ENCODE measurements at regions not wholly inside any gene's neighbourhood (a gene's known extent, or its start where the extent isn't known, plus 50 kb on each side); places are given as distances from the start of the nearest gene placed in this dataset.

DNA sequence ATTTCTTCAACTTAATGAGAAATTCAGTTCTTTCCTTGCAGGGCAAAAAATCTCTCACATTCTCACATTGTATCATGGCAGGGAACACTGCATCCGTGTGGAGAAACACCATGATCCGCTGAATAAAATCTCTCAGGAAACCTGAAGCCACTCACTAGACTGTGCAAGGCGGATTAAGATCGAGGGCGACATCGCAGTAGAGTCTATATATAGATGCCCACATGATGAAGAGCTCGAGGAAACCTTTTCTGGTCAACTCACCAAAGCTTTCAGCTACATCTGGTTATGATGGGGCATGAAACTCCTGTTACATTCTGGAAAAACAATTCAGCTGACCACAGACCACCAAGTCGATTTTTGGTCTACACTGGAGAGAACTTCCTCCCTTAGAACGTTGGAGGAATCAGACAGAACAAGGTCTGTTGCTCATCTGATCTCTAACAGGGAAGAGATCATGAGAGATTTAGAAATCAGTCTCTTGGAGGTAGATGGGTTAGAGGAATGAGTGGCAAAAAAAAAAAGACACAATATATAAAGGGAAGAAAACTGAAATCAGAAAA is 162.9 kb upstream of the ZNF516 start:
- no peak for DNase-seq
- no peak overlapping the region for H3K27ac Mint-ChIP-seq

GRCh38 chr18:76656925-76657827 is 162.1 kb upstream of the ZNF516 start:
- no peaks in the 10 kb centered on the region for H3K9me3 ChIP-seq (ENCODE audit: low read length)
- H3K27me3 ChIP-seq (ENCODE audit: insufficient read depth, low read length, poor library complexity, severe bottlenecking) = peaks cover 9% of the 10 kb centered on the region
- H3K36me3 Mint-ChIP-seq = no peaks in the 10 kb centered on the region
- no peak overlapping the region for H3K4me3 Mint-ChIP-seq
- H3K9me3 Mint-ChIP-seq = peaks cover 0 to 2% (median 0%) of the 10 kb centered on the region in 5 donors
- no peak overlapping the region for H3K27ac ChIP-seq (ENCODE audit: low read depth, low read length)
- no peak for DNase-seq
- H3K27me3 Mint-ChIP-seq = peaks cover 29 to 64% of the 10 kb centered on the region in 2 donors
- H3K36me3 ChIP-seq (ENCODE audit: insufficient read depth, low read length) = no peaks in the 10 kb centered on the region
- H3K4me1 ChIP-seq (ENCODE audit: insufficient read depth, low read length) = peaks cover 5% of the 10 kb centered on the region
- peaks cover 15 to 21% (median 15%) of the 10 kb centered on the region in 3 donors for H3K4me1 Mint-ChIP-seq
- no peak overlapping the region for H3K4me3 ChIP-seq (ENCODE audit: low read length)
- no peak overlapping the region for H3K27ac Mint-ChIP-seq
- ChIA-PET POLR2A (no interaction called here), CTCF (interaction anchor here (1.3 kb wide), 1 partner anchor 53 kb away, joined by 3 read pairs; no protein-coding TSS in a partner anchor)

More for the DNA sequence above, 162.9 kb upstream of the ZNF516 start:
- H3K9me3 ChIP-seq (ENCODE audit: low read length) = no peaks in the 10 kb centered on the region
- POLR2A ChIA-PET = interaction anchor here (0.9 kb wide), 1 partner anchor 63 kb away, joined by 3 read pairs; no protein-coding TSS in a partner anchor
- no peak overlapping the region for H3K4me3 ChIP-seq (ENCODE audit: low read length)
- CTCF ChIA-PET = no interaction called here
- peaks cover 0 to 2% (median 0%) of the 10 kb centered on the region in 5 donors for H3K9me3 Mint-ChIP-seq
- no peaks in the 10 kb centered on the region for H3K36me3 ChIP-seq (ENCODE audit: insufficient read depth, low read length)
- peaks cover 29 to 58% of the 10 kb centered on the region in 2 donors for H3K27me3 Mint-ChIP-seq
- H3K4me3 Mint-ChIP-seq = peak overlapping the region in 1 of 7 donors; percentile 52
- H3K36me3 Mint-ChIP-seq = no peaks in the 10 kb centered on the region
- peaks cover 15 to 21% (median 15%) of the 10 kb centered on the region in 3 donors for H3K4me1 Mint-ChIP-seq
- H3K27me3 ChIP-seq (ENCODE audit: insufficient read depth, low read length, poor library complexity, severe bottlenecking) = peaks cover 7% of the 10 kb centered on the region
- H3K4me1 ChIP-seq (ENCODE audit: insufficient read depth, low read length) = peaks cover 5% of the 10 kb centered on the region
- H3K27ac ChIP-seq (ENCODE audit: low read depth, low read length) = no peak overlapping the region

GRCh38 chr18:76654577-76654976 is 159.5 kb upstream of the ZNF516 start:
- no peak overlapping the region for H3K27ac Mint-ChIP-seq
- no peak overlapping the region for H3K27ac ChIP-seq (ENCODE audit: low read depth, low read length)
- H3K9me3 Mint-ChIP-seq = peaks cover 0 to 5% (median 0%) of the 10 kb centered on the region in 5 donors
- ChIA-PET POLR2A (no interaction called here), CTCF (no interaction called here)
- H3K36me3 ChIP-seq (ENCODE audit: insufficient read depth, low read length) = no peaks in the 10 kb centered on the region
- peaks cover 27 to 77% of the 10 kb centered on the region in 2 donors for H3K27me3 Mint-ChIP-seq
- H3K4me3 ChIP-seq (ENCODE audit: low read length) = no peak overlapping the region
- DNase-seq = no peak
- peaks cover 5% of the 10 kb centered on the region for H3K4me1 ChIP-seq (ENCODE audit: insufficient read depth, low read length)
- peaks cover 9% of the 10 kb centered on the region for H3K27me3 ChIP-seq (ENCODE audit: insufficient read depth, low read length, poor library complexity, severe bottlenecking)
- H3K9me3 ChIP-seq (ENCODE audit: low read length) = no peaks in the 10 kb centered on the region
- peaks cover 15 to 21% (median 15%) of the 10 kb centered on the region in 3 donors for H3K4me1 Mint-ChIP-seq
- H3K4me3 Mint-ChIP-seq = no peak overlapping the region
- H3K36me3 Mint-ChIP-seq = no peaks in the 10 kb centered on the region

- no peak overlapping the region for H3K4me3 ChIP-seq (ENCODE audit: low read length)
- peaks cover 0 to 3% (median 0%) of the 10 kb centered on the region in 5 donors for H3K9me3 Mint-ChIP-seq
- no peak overlapping the region for H3K4me3 Mint-ChIP-seq
- DNase-seq = no peak
- H3K27ac Mint-ChIP-seq = no peak overlapping the region
- ChIA-PET POLR2A (no interaction called here), CTCF (no interaction called here)
- no peaks in the 10 kb centered on the region for H3K4me1 ChIP-seq (ENCODE audit: insufficient read depth, low read length)
- no peaks in the 10 kb centered on the region for H3K36me3 Mint-ChIP-seq
- peaks cover 5 to 29% of the 10 kb centered on the region in 2 donors for H3K27me3 Mint-ChIP-seq
- no peak overlapping the region for H3K27ac ChIP-seq (ENCODE audit: low read depth, low read length)
- no peaks in the 10 kb centered on the region for H3K36me3 ChIP-seq (ENCODE audit: insufficient read depth, low read length)
- no peaks in the 10 kb centered on the region for H3K27me3 ChIP-seq (ENCODE audit: insufficient read depth, low read length, poor library complexity, severe bottlenecking)
- H3K4me1 Mint-ChIP-seq = no peaks in the 10 kb centered on the region
- no peaks in the 10 kb centered on the region for H3K9me3 ChIP-seq (ENCODE audit: low read length)
Observed at GRCh38 chr18:76647322-76647721, 152.3 kb upstream of the ZNF516 start.

GRCh38 chr18:76644580-76644979 is 149.5 kb upstream of the ZNF516 start:
- Mint-ChIP-seq H3K4me3 (no peak overlapping the region), H3K27ac (no peak overlapping the region), H3K36me3 (no peaks in the 10 kb centered on the region), H3K27me3 (peaks cover 9 to 13% of the 10 kb centered on the region in 2 donors), H3K9me3 (no peaks in the 10 kb centered on the region), H3K4me1 (no peaks in the 10 kb centered on the region)
- Histone ChIP-seq H3K4me1 (ENCODE audit: insufficient read depth, low read length) (no peaks in the 10 kb centered on the region), H3K4me3 (ENCODE audit: low read length) (no peak overlapping the region), H3K27ac (ENCODE audit: low read depth, low read length) (no peak overlapping the region), H3K36me3 (ENCODE audit: insufficient read depth, low read length) (no peaks in the 10 kb centered on the region), H3K9me3 (ENCODE audit: low read length) (no peaks in the 10 kb centered on the region), H3K27me3 (ENCODE audit: insufficient read depth, low read length, poor library complexity, severe bottlenecking) (no peaks in the 10 kb centered on the region)
- ChIA-PET POLR2A (no interaction called here), CTCF (no interaction called here)
- DNase-seq = no peak

GRCh38 chr18:76643996-76644395 is 149.0 kb upstream of the ZNF516 start:
- DNase-seq = no peak
- ChIA-PET CTCF (no interaction called here), POLR2A (no interaction called here)
- H3K27me3 ChIP-seq (ENCODE audit: insufficient read depth, low read length, poor library complexity, severe bottlenecking) = no peaks in the 10 kb centered on the region
- H3K4me1 Mint-ChIP-seq = no peaks in the 10 kb centered on the region
- H3K9me3 Mint-ChIP-seq = no peaks in the 10 kb centered on the region
- peaks cover 12 to 15% of the 10 kb centered on the region in 2 donors for H3K27me3 Mint-ChIP-seq
- H3K4me3 ChIP-seq (ENCODE audit: low read length) = no peak overlapping the region
- no peaks in the 10 kb centered on the region for H3K36me3 ChIP-seq (ENCODE audit: insufficient read depth, low read length)
- no peaks in the 10 kb centered on the region for H3K9me3 ChIP-seq (ENCODE audit: low read length)
- no peak overlapping the region for H3K27ac ChIP-seq (ENCODE audit: low read depth, low read length)
- no peaks in the 10 kb centered on the region for H3K4me1 ChIP-seq (ENCODE audit: insufficient read depth, low read length)
- H3K36me3 Mint-ChIP-seq = no peaks in the 10 kb centered on the region
- no peak overlapping the region for H3K4me3 Mint-ChIP-seq
- no peak overlapping the region for H3K27ac Mint-ChIP-seq

DNA sequence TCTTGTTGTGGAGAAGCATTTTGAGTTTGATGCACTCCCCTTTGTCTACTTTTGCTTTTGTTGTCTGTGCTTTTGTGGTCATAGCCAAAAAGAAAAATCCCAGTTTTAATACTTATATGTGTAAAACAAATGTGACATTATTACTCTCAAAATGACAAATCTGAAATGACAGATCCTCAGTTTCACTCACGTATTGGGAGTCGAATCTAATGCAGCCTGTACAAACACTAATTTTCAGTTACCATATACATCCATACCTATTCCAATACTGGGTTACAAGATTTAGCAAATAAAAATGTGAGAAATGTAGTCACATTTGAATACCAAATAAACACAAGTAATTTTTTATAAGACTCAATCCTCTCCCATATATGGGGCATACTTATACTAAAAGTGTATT is 148.2 kb upstream of the ZNF516 start:
- H3K27me3 Mint-ChIP-seq = peaks cover 14 to 17% of the 10 kb centered on the region in 2 donors
- H3K4me3 Mint-ChIP-seq = no peak overlapping the region
- H3K9me3 Mint-ChIP-seq = no peaks in the 10 kb centered on the region
- Histone ChIP-seq H3K4me1 (ENCODE audit: insufficient read depth, low read length) (no peaks in the 10 kb centered on the region), H3K27ac (ENCODE audit: low read depth, low read length) (no peak overlapping the region), H3K4me3 (ENCODE audit: low read length) (no peak overlapping the region), H3K36me3 (ENCODE audit: insufficient read depth, low read length) (no peaks in the 10 kb centered on the region), H3K9me3 (ENCODE audit: low read length) (no peaks in the 10 kb centered on the region), H3K27me3 (ENCODE audit: insufficient read depth, low read length, poor library complexity, severe bottlenecking) (no peaks in the 10 kb centered on the region)
- CTCF ChIA-PET = no interaction called here
- no peaks in the 10 kb centered on the region for H3K36me3 Mint-ChIP-seq
- DNase-seq = no peak
- H3K27ac Mint-ChIP-seq = no peak overlapping the region
- POLR2A ChIA-PET = no interaction called here
- H3K4me1 Mint-ChIP-seq = no peaks in the 10 kb centered on the region

DNA sequence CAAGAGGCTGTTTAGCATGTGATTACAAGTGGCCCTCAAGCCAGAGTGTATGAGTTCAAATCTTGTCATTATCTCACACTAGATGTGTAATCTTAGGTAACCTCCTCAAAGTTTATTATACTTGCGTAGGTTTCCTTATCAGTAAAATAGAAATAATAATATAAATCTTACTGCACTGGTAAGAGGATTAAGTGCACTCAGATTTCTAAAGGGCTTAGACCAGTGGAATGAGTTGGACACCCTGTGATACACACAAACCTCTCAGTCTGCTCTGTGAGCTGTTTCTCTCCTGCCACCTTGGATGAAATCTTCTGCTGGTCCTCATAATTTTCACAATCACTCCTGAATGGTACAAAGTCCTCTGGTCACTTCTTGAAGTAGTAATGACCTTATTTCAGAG is 145.4 kb upstream of the ZNF516 start:
- Mint-ChIP-seq H3K4me1 (no peaks in the 10 kb centered on the region), H3K4me3 (no peak overlapping the region), H3K9me3 (no peaks in the 10 kb centered on the region), H3K27me3 (peaks cover 14 to 24% of the 10 kb centered on the region in 2 donors), H3K27ac (no peak overlapping the region), H3K36me3 (no peaks in the 10 kb centered on the region)
- H3K27me3 ChIP-seq (ENCODE audit: insufficient read depth, low read length, poor library complexity, severe bottlenecking) = no peaks in the 10 kb centered on the region
- DNase-seq = no peak
- ChIA-PET POLR2A (no interaction called here), CTCF (no interaction called here)
- no peaks in the 10 kb centered on the region for H3K36me3 ChIP-seq (ENCODE audit: insufficient read depth, low read length)
- no peaks in the 10 kb centered on the region for H3K4me1 ChIP-seq (ENCODE audit: insufficient read depth, low read length)
- no peaks in the 10 kb centered on the region for H3K9me3 ChIP-seq (ENCODE audit: low read length)
- no peak overlapping the region for H3K27ac ChIP-seq (ENCODE audit: low read depth, low read length)
- H3K4me3 ChIP-seq (ENCODE audit: low read length) = no peak overlapping the region
